Inflammatory macrophage (primary cell): ENCODE measurements at regions not wholly inside any gene's neighbourhood (a gene's known extent, or its start where the extent isn't known, plus 50 kb on each side); places are given as distances from the start of the nearest gene placed in this dataset.

Experiments
- DNase-seq, 2 donors: peaks; one replicate each; pipeline ENCODE4 v3.0.0-alpha.2; 2020 to 2022

- DNase-seq, result no peak
Observed at GRCh38 chr21:26652854-26653253, 79.8 kb upstream of the CYYR1 start.

DNA sequence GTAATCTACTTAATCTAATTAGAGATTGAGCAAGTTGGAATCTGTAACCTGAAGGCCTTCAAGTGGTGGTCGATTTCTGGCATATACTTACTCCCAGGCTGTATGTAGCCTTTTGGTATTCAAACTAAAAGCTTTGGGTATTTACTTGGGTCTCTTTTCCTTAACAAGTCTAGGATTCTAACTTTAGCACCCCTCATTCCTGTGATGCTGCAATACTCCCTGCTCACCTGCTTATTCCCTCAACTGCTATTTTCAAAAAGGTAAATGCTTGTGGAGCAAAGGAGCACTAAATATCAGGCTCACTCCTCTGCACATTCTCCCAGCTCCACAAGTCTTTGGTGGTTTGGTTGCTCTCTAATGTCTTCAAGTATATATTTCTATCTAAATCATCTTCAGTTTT is 68.0 kb upstream of the CYYR1 start:
- DNase-seq, result no peak

- DNase-seq, result no peak
Observed at GRCh38 chr21:26637201-26637745, 64.2 kb upstream of the CYYR1 start.

DNA sequence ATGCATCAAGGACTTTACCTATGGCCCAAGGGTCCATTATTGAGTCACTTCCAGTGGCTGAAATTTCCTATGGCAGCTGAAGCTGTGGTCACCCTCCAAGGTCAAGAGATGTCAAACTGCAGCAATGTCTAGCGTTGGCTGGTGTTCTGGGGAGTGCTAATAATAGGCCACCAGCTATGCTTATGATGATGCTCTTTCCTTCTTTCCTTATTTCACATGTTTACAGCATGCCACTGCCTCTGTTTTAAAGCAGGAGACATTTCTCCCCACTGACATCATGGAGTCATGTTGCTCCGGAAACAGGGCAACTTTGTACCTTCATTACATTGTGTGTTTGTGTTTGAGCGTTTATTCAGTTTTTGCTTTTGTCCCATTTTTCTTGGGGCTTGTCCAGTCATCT is 62.6 kb upstream of the CYYR1 start:
- no peak for DNase-seq

- DNase-seq, result no peak
Observed at GRCh38 chr21:26632691-26633090, 59.6 kb upstream of the CYYR1 start.

DNA sequence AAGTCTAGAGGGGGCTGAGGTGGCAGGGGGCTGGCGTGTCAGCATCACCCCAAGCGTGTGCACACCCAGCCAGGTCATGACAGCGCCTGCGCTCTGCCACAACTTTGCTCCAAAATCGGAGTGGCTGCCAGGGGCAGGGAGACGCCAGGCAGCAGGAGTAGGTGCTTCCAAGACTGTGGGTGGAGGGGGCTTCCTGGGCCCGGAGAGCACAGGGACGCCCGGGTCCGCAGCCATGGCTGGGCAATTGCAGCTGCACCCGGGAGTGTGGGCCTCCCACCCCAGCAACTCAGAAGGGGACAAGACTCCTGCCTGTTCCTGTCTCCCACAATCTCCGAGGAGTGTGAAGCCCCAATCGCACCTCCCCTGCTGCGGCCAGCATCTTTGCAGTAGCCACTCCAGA is 53.1 kb upstream of the CYYR1 start:
- DNase-seq, result no peak

DNA sequence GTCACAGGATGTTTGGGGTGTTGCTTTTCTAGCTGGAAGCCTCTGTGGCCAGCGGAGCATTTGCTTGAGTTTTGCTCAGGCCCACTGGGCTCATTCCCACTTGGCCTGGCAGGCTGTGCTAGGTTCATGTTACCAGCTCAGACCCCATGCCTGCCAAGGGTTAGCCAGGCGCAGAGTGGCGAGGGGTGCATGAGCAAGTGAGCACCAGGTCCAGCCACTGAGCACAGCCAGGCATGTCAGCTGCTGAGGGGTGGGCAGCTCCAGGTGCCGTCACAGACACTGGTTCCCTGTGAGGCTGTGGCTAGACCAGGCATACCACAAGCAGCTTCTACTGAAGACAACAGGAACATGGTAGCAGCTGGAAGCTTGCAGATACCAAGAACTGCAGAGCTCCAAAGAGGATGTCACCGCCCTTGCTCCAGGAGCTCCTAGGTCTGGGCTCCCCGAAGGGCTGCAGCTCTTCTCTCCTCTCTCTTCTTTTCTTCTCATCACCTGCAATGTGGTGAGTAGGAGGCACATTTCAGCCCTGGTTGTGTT is 52.0 kb upstream of the CYYR1 start:
- no peak for DNase-seq
